ENCODE measurements at regions not wholly inside any gene's neighbourhood (a gene's known extent, or its start where the extent isn't known, plus 50 kb on each side); places are given as distances from the start of the nearest gene placed in this dataset.

- TF ChIP-seq USF2 (IDR thresholded peaks at IDR 0.05; ENCODE audit: low read length): no peak
- TF ChIP-seq SRF (IDR thresholded peaks at IDR 0.05; ENCODE audit: low read depth, low read length): no peak
- no peak for TF ChIP-seq TEAD4 (IDR thresholded peaks at IDR 0.05; ENCODE audit: low read depth, low read length)
- no peak for TF ChIP-seq CEBPB (IDR thresholded peaks at IDR 0.05; ENCODE audit: low read depth, low read length)
- TF ChIP-seq, protein P1, sequence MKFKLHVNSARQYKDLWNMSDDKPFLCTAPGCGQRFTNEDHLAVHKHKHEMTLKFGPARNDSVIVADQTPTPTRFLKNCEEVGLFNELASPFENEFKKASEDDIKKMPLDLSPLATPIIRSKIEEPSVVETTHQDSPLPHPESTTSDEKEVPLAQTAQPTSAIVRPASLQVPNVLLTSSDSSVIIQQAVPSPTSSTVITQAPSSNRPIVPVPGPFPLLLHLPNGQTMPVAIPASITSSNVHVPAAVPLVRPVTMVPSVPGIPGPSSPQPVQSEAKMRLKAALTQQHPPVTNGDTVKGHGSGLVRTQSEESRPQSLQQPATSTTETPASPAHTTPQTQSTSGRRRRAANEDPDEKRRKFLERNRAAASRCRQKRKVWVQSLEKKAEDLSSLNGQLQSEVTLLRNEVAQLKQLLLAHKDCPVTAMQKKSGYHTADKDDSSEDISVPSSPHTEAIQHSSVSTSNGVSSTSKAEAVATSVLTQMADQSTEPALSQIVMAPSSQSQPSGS (IDR thresholded peaks at IDR 0.05; ENCODE audit: low read length): no peak
- no peak for TF ChIP-seq CREB1 (IDR thresholded peaks at IDR 0.05)
- no peak for TF ChIP-seq ASH2L (IDR thresholded peaks at IDR 0.05; ENCODE audit: low read length)
- no peak for TF ChIP-seq TBP (IDR thresholded peaks at IDR 0.05; ENCODE audit: low read depth, low read length)
- TF ChIP-seq HDAC2 (IDR thresholded peaks at IDR 0.05; ENCODE audit: borderline replicate concordance in 1 of 2, low read depth in 2 of 2, low read length in 2 of 2): no peak
These were observed 92.2 kb downstream of the TBX19 start (continued) for GRCh38 chr1:168372861-168373371.

Measured in H1 (cell line).